Cardiac fibroblast (primary cell): ENCODE measurements at regions not wholly inside any gene's neighbourhood (a gene's known extent, or its start where the extent isn't known, plus 50 kb on each side); places are given as distances from the start of the nearest gene placed in this dataset.

Experiments used
- DNase-seq, 2 donors: peaks; one replicate each; pipeline versions ENCODE4 v3.0.0 to v3.0.0-alpha.2; 2010; ENCODE audit warnings: low read depth in 2 of 2
- H3K4me3 ChIP-seq, 2 donors: replicated peaks in 1 of 2; 1 replicate in 1 of 2; 2 replicates in 1 of 2; pipeline ENCODE4 v1.5.1; 2011; ENCODE audit warnings: low read depth in 2 of 2, low read length in 2 of 2, mild to moderate bottlenecking in 2 of 2, moderate library complexity in 1 of 2
- CTCF ChIP-seq: IDR thresholded peaks from one replicate; pipeline ENCODE4 v1.5.1; 2011; ENCODE audit warnings: low read depth, mild to moderate bottlenecking, low read length, inconsistent platforms

- no peak for DNase-seq
- no peak for TF ChIP-seq CTCF
- no peak overlapping the region for H3K4me3 ChIP-seq
Observed at GRCh38 chr1:98251497-98251896, 330.7 kb upstream of the DPYD start.

GRCh38 chr1:98232678-98233077 lies 311.8 kb upstream of the DPYD start:
- no peak overlapping the region for H3K4me3 ChIP-seq
- no peak for DNase-seq
- TF ChIP-seq CTCF = no peak

GRCh38 chr1:98222706-98223105 lies 301.9 kb upstream of the DPYD start:
- no peak overlapping the region for H3K4me3 ChIP-seq
- no peak for DNase-seq
- TF ChIP-seq CTCF = no peak

- no peak for TF ChIP-seq CTCF
- H3K4me3 ChIP-seq = no peak overlapping the region
- peak; percentile 18 to 45 for DNase-seq
Observed at GRCh38 chr1:98221923-98222322, 301.1 kb upstream of the DPYD start.

- no peak overlapping the region for H3K4me3 ChIP-seq
- no peak for DNase-seq
- TF ChIP-seq CTCF = no peak
Observed at GRCh38 chr1:98217601-98218000, 296.8 kb upstream of the DPYD start.

- no peak overlapping the region for H3K4me3 ChIP-seq
- TF ChIP-seq CTCF = no peak
- no peak for DNase-seq
Observed at GRCh38 chr1:98216304-98216703, 295.5 kb upstream of the DPYD start.

GRCh38 chr1:98211271-98211845 lies 290.5 kb upstream of the DPYD start:
- no peak overlapping the region for H3K4me3 ChIP-seq
- no peak for DNase-seq
- TF ChIP-seq CTCF = no peak
